Panc1 (cell line): ENCODE measurements at regions not wholly inside any gene's neighbourhood (a gene's known extent, or its start where the extent isn't known, plus 50 kb on each side); places are given as distances from the start of the nearest gene placed in this dataset.

ENCODE experiments used
- POLR2AphosphoS5 ChIP-seq: IDR thresholded peaks from 2 replicates; pipeline ENCODE4 v1.6.1; 2012; ENCODE audit warnings: mild to moderate bottlenecking, low read depth, low read length, moderate library complexity
- TCF7L2 ChIP-seq: IDR thresholded peaks from 2 replicates; pipeline ENCODE4 v1.6.1; 2011; ENCODE audit warnings: mild to moderate bottlenecking, low read depth, low read length, inconsistent platforms
- TF ChIP-seq, protein P1 (sequence below), 2 experiments: IDR thresholded peaks; 2 replicates each; pipeline ENCODE4 v1.6.1; 2011 to 2012; ENCODE audit warnings: low read depth in 2 of 2, control low read depth in 1 of 2, low read length in 1 of 2, mild to moderate bottlenecking in 1 of 2, moderate library complexity in 1 of 2; ENCODE audit not compliant: insufficient read depth in 1 of 2
- TF ChIP-seq, protein P2 (sequence below): fragments of 450-650 bp; IDR thresholded peaks from 2 replicates; pipeline ENCODE4 v1.5.1; 2017; ENCODE audit warnings: mild to moderate bottlenecking

DNA sequence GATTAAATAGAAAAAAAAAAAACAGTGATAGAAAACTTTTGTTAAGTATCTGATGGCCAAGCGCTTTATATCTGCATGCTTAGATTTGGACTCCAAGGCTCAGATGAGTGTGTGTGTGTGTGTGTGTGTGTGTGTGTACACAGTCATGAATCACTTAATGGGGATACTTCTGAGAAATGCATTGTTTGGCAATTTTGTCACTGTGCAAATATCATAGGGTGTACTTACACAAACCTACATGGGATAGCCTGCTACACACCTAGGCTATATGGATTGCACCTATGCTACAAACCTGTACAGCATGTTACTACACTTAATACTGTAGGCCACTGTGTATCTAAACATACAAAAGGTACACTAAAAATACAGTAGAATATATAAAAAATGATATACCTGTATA is 635.6 kb upstream of the NUDT12 start:
- TF ChIP-seq, protein P1, sequence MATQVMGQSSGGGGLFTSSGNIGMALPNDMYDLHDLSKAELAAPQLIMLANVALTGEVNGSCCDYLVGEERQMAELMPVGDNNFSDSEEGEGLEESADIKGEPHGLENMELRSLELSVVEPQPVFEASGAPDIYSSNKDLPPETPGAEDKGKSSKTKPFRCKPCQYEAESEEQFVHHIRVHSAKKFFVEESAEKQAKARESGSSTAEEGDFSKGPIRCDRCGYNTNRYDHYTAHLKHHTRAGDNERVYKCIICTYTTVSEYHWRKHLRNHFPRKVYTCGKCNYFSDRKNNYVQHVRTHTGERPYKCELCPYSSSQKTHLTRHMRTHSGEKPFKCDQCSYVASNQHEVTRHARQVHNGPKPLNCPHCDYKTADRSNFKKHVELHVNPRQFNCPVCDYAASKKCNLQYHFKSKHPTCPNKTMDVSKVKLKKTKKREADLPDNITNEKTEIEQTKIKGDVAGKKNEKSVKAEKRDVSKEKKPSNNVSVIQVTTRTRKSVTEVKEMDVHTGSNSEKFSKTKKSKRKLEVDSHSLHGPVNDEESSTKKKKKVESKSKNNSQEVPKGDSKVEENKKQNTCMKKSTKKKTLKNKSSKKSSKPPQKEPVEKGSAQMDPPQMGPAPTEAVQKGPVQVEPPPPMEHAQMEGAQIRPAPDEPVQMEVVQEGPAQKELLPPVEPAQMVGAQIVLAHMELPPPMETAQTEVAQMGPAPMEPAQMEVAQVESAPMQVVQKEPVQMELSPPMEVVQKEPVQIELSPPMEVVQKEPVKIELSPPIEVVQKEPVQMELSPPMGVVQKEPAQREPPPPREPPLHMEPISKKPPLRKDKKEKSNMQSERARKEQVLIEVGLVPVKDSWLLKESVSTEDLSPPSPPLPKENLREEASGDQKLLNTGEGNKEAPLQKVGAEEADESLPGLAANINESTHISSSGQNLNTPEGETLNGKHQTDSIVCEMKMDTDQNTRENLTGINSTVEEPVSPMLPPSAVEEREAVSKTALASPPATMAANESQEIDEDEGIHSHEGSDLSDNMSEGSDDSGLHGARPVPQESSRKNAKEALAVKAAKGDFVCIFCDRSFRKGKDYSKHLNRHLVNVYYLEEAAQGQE (IDR thresholded peaks at IDR 0.05; ENCODE audit: insufficient read depth in 1 of 2, low read depth in 2 of 2, low read length in 1 of 2) = no peak
- no peak for TF ChIP-seq POLR2AphosphoS5
- TF ChIP-seq, protein P2, sequence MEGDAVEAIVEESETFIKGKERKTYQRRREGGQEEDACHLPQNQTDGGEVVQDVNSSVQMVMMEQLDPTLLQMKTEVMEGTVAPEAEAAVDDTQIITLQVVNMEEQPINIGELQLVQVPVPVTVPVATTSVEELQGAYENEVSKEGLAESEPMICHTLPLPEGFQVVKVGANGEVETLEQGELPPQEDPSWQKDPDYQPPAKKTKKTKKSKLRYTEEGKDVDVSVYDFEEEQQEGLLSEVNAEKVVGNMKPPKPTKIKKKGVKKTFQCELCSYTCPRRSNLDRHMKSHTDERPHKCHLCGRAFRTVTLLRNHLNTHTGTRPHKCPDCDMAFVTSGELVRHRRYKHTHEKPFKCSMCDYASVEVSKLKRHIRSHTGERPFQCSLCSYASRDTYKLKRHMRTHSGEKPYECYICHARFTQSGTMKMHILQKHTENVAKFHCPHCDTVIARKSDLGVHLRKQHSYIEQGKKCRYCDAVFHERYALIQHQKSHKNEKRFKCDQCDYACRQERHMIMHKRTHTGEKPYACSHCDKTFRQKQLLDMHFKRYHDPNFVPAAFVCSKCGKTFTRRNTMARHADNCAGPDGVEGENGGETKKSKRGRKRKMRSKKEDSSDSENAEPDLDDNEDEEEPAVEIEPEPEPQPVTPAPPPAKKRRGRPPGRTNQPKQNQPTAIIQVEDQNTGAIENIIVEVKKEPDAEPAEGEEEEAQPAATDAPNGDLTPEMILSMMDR = no peak
- no peak for TF ChIP-seq TCF7L2
